ENCODE measurements at regions not wholly inside any gene's neighbourhood (a gene's known extent, or its start where the extent isn't known, plus 50 kb on each side); places are given as distances from the start of the nearest gene placed in this dataset.

GRCh38 chr12:58513301-58513834 is 406.9 kb downstream of the LRIG3 start:
- Mint-ChIP-seq H3K36me3 (ENCODE audit: insufficient read depth) (no peaks in the 10 kb centered on the region), H3K4me3 (no peak overlapping the region), H3K9me3 (peaks cover 33% of the 10 kb centered on the region), H3K27me3 (ENCODE audit: low read depth) (no peaks in the 10 kb centered on the region), H3K4me1 (ENCODE audit: low read depth) (no peaks in the 10 kb centered on the region)
- no peak for DNase-seq
- ATAC-seq, result no peak

- H3K4me1 Mint-ChIP-seq (ENCODE audit: low read depth), result no peaks in the 10 kb centered on the region
- no peaks in the 10 kb centered on the region for H3K27me3 Mint-ChIP-seq (ENCODE audit: low read depth)
- peaks cover 37% of the 10 kb centered on the region for H3K9me3 Mint-ChIP-seq
- ATAC-seq (no peak), DNase-seq (no peak)
- no peaks in the 10 kb centered on the region for H3K36me3 Mint-ChIP-seq (ENCODE audit: insufficient read depth)
- no peak overlapping the region for H3K4me3 Mint-ChIP-seq
Observed at GRCh38 chr12:58513852-58514251, 406.5 kb downstream of the LRIG3 start.

GRCh38 chr12:58519839-58520238 is 400.5 kb downstream of the LRIG3 start:
- DNase-seq, result no peak
- no peak for ATAC-seq
- no peak overlapping the region for H3K4me3 Mint-ChIP-seq
- no peaks in the 10 kb centered on the region for H3K4me1 Mint-ChIP-seq (ENCODE audit: low read depth)
- H3K9me3 Mint-ChIP-seq, result peaks cover 33% of the 10 kb centered on the region
- no peaks in the 10 kb centered on the region for H3K36me3 Mint-ChIP-seq (ENCODE audit: insufficient read depth)
- no peaks in the 10 kb centered on the region for H3K27me3 Mint-ChIP-seq (ENCODE audit: low read depth)

- no peaks in the 10 kb centered on the region for H3K4me1 Mint-ChIP-seq (ENCODE audit: low read depth)
- H3K9me3 Mint-ChIP-seq, result peaks cover 32% of the 10 kb centered on the region
- DNase-seq, result no peak
- ATAC-seq, result no peak
- H3K27me3 Mint-ChIP-seq (ENCODE audit: low read depth), result no peaks in the 10 kb centered on the region
- H3K36me3 Mint-ChIP-seq (ENCODE audit: insufficient read depth), result no peaks in the 10 kb centered on the region
- no peak overlapping the region for H3K4me3 Mint-ChIP-seq
Observed at GRCh38 chr12:58521152-58521551, 399.2 kb downstream of the LRIG3 start.

- ATAC-seq (no peak), DNase-seq (no peak)
- Mint-ChIP-seq H3K4me3 (no peak overlapping the region), H3K27me3 (ENCODE audit: low read depth) (no peaks in the 10 kb centered on the region), H3K4me1 (ENCODE audit: low read depth) (no peaks in the 10 kb centered on the region), H3K9me3 (peaks cover 25% of the 10 kb centered on the region), H3K36me3 (ENCODE audit: insufficient read depth) (no peaks in the 10 kb centered on the region)
Observed at GRCh38 chr12:58521796-58522195, 398.5 kb downstream of the LRIG3 start.

- DNase-seq (no peak), ATAC-seq (no peak)
- no peak overlapping the region for H3K4me3 Mint-ChIP-seq
- peaks cover 10% of the 10 kb centered on the region for H3K9me3 Mint-ChIP-seq
- no peaks in the 10 kb centered on the region for H3K4me1 Mint-ChIP-seq (ENCODE audit: low read depth)
- H3K36me3 Mint-ChIP-seq (ENCODE audit: insufficient read depth), result no peaks in the 10 kb centered on the region
- H3K27me3 Mint-ChIP-seq (ENCODE audit: low read depth), result no peaks in the 10 kb centered on the region
Observed at GRCh38 chr12:58523360-58523759, 396.9 kb downstream of the LRIG3 start.

- DNase-seq (no peak), ATAC-seq (no peak)
- Mint-ChIP-seq H3K9me3 (no peaks in the 10 kb centered on the region), H3K4me1 (ENCODE audit: low read depth) (no peaks in the 10 kb centered on the region), H3K27me3 (ENCODE audit: low read depth) (no peaks in the 10 kb centered on the region), H3K36me3 (ENCODE audit: insufficient read depth) (no peaks in the 10 kb centered on the region), H3K4me3 (no peak overlapping the region)
Observed at GRCh38 chr12:58528271-58528670, 392.0 kb downstream of the LRIG3 start.

GRCh38 chr12:58529114-58529665 is 391.1 kb downstream of the LRIG3 start:
- ATAC-seq (no peak), DNase-seq (no peak)
- no peaks in the 10 kb centered on the region for H3K36me3 Mint-ChIP-seq (ENCODE audit: insufficient read depth)

GRCh38 chr12:58529897-58530741 is 390.2 kb downstream of the LRIG3 start:
- Mint-ChIP-seq H3K36me3 (ENCODE audit: insufficient read depth) (no peaks in the 10 kb centered on the region), H3K9me3 (no peaks in the 10 kb centered on the region), H3K27me3 (ENCODE audit: low read depth) (no peaks in the 10 kb centered on the region), H3K4me1 (ENCODE audit: low read depth) (no peaks in the 10 kb centered on the region), H3K4me3 (no peak overlapping the region)
- no peak for ATAC-seq
- no peak for DNase-seq

More at GRCh38 chr12:58529114-58529665, 391.1 kb downstream of the LRIG3 start:
- H3K4me3 Mint-ChIP-seq, result no peak overlapping the region
- H3K9me3 Mint-ChIP-seq, result no peaks in the 10 kb centered on the region
- H3K4me1 Mint-ChIP-seq (ENCODE audit: low read depth), result no peaks in the 10 kb centered on the region
- H3K27me3 Mint-ChIP-seq (ENCODE audit: low read depth), result no peaks in the 10 kb centered on the region

GRCh38 chr12:58530742-58531062 is 389.6 kb downstream of the LRIG3 start:
- H3K36me3 Mint-ChIP-seq (ENCODE audit: insufficient read depth), result no peaks in the 10 kb centered on the region

GRCh38 chr12:58532855-58533608 is 387.3 kb downstream of the LRIG3 start:
- H3K9me3 Mint-ChIP-seq, result no peaks in the 10 kb centered on the region
- H3K36me3 Mint-ChIP-seq (ENCODE audit: insufficient read depth), result no peaks in the 10 kb centered on the region
- DNase-seq (no peak), ATAC-seq (no peak)
- H3K27me3 Mint-ChIP-seq (ENCODE audit: low read depth), result no peaks in the 10 kb centered on the region
- no peaks in the 10 kb centered on the region for H3K4me1 Mint-ChIP-seq (ENCODE audit: low read depth)
- H3K4me3 Mint-ChIP-seq, result no peak overlapping the region

More at GRCh38 chr12:58530742-58531062, 389.6 kb downstream of the LRIG3 start:
- H3K4me1 Mint-ChIP-seq (ENCODE audit: low read depth), result no peaks in the 10 kb centered on the region
- no peak overlapping the region for H3K4me3 Mint-ChIP-seq
- no peaks in the 10 kb centered on the region for H3K9me3 Mint-ChIP-seq
- H3K27me3 Mint-ChIP-seq (ENCODE audit: low read depth), result no peaks in the 10 kb centered on the region
- no peak for DNase-seq
- no peak for ATAC-seq

GRCh38 chr12:58533652-58534051 is 386.7 kb downstream of the LRIG3 start:
- no peak for DNase-seq
- Mint-ChIP-seq H3K9me3 (no peaks in the 10 kb centered on the region), H3K4me3 (no peak overlapping the region)

GRCh38 chr12:58537278-58537677 is 383.0 kb downstream of the LRIG3 start:
- DNase-seq (no peak), ATAC-seq (no peak)
- Mint-ChIP-seq H3K9me3 (no peaks in the 10 kb centered on the region), H3K36me3 (ENCODE audit: insufficient read depth) (no peaks in the 10 kb centered on the region), H3K4me1 (ENCODE audit: low read depth) (no peaks in the 10 kb centered on the region), H3K27me3 (ENCODE audit: low read depth) (peaks cover 2% of the 10 kb centered on the region), H3K4me3 (no peak overlapping the region)

More at GRCh38 chr12:58533652-58534051, 386.7 kb downstream of the LRIG3 start:
- no peaks in the 10 kb centered on the region for H3K27me3 Mint-ChIP-seq (ENCODE audit: low read depth)
- no peaks in the 10 kb centered on the region for H3K36me3 Mint-ChIP-seq (ENCODE audit: insufficient read depth)
- ATAC-seq, result no peak
- no peaks in the 10 kb centered on the region for H3K4me1 Mint-ChIP-seq (ENCODE audit: low read depth)

GRCh38 chr12:58539295-58539694 is 381.0 kb downstream of the LRIG3 start:
- no peaks in the 10 kb centered on the region for H3K9me3 Mint-ChIP-seq
- no peak overlapping the region for H3K4me3 Mint-ChIP-seq
- no peak for ATAC-seq
- H3K4me1 Mint-ChIP-seq (ENCODE audit: low read depth), result no peaks in the 10 kb centered on the region
- DNase-seq, result no peak
- H3K27me3 Mint-ChIP-seq (ENCODE audit: low read depth), result peaks cover 4% of the 10 kb centered on the region
- H3K36me3 Mint-ChIP-seq (ENCODE audit: insufficient read depth), result no peaks in the 10 kb centered on the region

All from activated T-cell treated with anti-CD3 and anti-CD28 coated beads, Interleukin-2, amount 50 U/mL, for 4 hours (primary cell).